Parathyroid adenoma (tissue), 2 donors: ENCODE measurements at regions not wholly inside any gene's neighbourhood (a gene's known extent, or its start where the extent isn't known, plus 50 kb on each side); places are given as distances from the start of the nearest gene placed in this dataset.
A peak's percentile ranks its signal among the peaks of the same experiment; 100 is the strongest.

ENCODE experiments used
- H2AFZ ChIP-seq: fragments of 300-600 bp; sonication (generic); one replicate; pipeline ENCODE4 v1.7.0; 2017; ENCODE audit warnings: antibody characterized with exemption, mild to moderate bottlenecking
- H3K27ac ChIP-seq: fragments of 300-600 bp; sonication (generic); one replicate; pipeline ENCODE4 v1.7.0; 2017
- H3K27me3 ChIP-seq: fragments of 300-600 bp; sonication (generic); one replicate; pipeline ENCODE4 v1.7.0; 2017; ENCODE audit warnings: low read length; ENCODE audit not compliant: control insufficient read depth, insufficient read depth
- H3K36me3 ChIP-seq: fragments of 300-600 bp; sonication (generic); one replicate; pipeline ENCODE4 v1.7.0; 2017; ENCODE audit warnings: low read length; ENCODE audit not compliant: control insufficient read depth, insufficient read depth
- H3K4me1 ChIP-seq: fragments of 300-600 bp; sonication (generic); one replicate; pipeline ENCODE4 v1.7.0; 2017; ENCODE audit warnings: control low read depth
- H3K4me2 ChIP-seq: fragments of 300-600 bp; sonication (generic); one replicate; pipeline ENCODE4 v1.7.0; 2017; ENCODE audit warnings: low read length
- H3K4me3 ChIP-seq: fragments of 300-600 bp; sonication (generic); one replicate; pipeline ENCODE4 v1.7.0; 2017; ENCODE audit warnings: low read depth, low read length
- H3K79me2 ChIP-seq: fragments of 300-600 bp; sonication (generic); one replicate; pipeline ENCODE4 v1.7.0; 2017; ENCODE audit warnings: control low read depth
- H3K9ac ChIP-seq: fragments of 300-600 bp; sonication (generic); one replicate; pipeline ENCODE4 v1.7.0; 2017; ENCODE audit warnings: mild to moderate bottlenecking
- H3K9me3 ChIP-seq: fragments of 300-600 bp; sonication (generic); one replicate; pipeline ENCODE4 v1.7.0; 2017; ENCODE audit warnings: low read length; ENCODE audit not compliant: control insufficient read depth
- CTCF ChIP-seq: fragments of 300-600 bp; sonication (generic); IDR thresholded peaks from one replicate; pipeline ENCODE4 v1.7.0; 2017; ENCODE audit warnings: antibody characterized with exemption, mild to moderate bottlenecking
- donor health status: primary hyperparathyroidism.

GRCh38 chr7:15845868-15846267, 159.4 kb upstream of the MEOX2 start:
- Histone ChIP-seq H3K4me2 (no peak overlapping the region), H3K27ac (no peak overlapping the region), H3K9ac (no peak overlapping the region), H3K4me1 (no peaks in the 10 kb centered on the region), H3K4me3 (no peak overlapping the region), H2AFZ (no peak overlapping the region), H3K36me3 (no peaks in the 10 kb centered on the region), H3K79me2 (no peaks in the 10 kb centered on the region), H3K9me3 (no peaks in the 10 kb centered on the region), H3K27me3 (no peaks in the 10 kb centered on the region)
- TF ChIP-seq CTCF, result no peak

GRCh38 chr7:15845461-15845860, 159.0 kb upstream of the MEOX2 start:
- no peak overlapping the region for H3K9ac ChIP-seq

GRCh38 chr7:15839416-15840100, 153.1 kb upstream of the MEOX2 start:
- Histone ChIP-seq H2AFZ (no peak overlapping the region), H3K4me2 (peak overlapping the region; percentile 23), H3K4me3 (no peak overlapping the region), H3K27me3 (no peaks in the 10 kb centered on the region), H3K79me2 (no peaks in the 10 kb centered on the region), H3K4me1 (no peaks in the 10 kb centered on the region), H3K36me3 (no peaks in the 10 kb centered on the region), H3K27ac (peak overlapping the region; percentile 11), H3K9ac (no peak overlapping the region), H3K9me3 (no peaks in the 10 kb centered on the region)
- TF ChIP-seq CTCF, result no peak

More at GRCh38 chr7:15845461-15845860, 159.0 kb upstream of the MEOX2 start:
- Histone ChIP-seq H3K79me2 (no peaks in the 10 kb centered on the region), H3K27me3 (no peaks in the 10 kb centered on the region), H3K9me3 (no peaks in the 10 kb centered on the region), H2AFZ (no peak overlapping the region), H3K4me1 (no peaks in the 10 kb centered on the region), H3K36me3 (no peaks in the 10 kb centered on the region), H3K4me2 (no peak overlapping the region), H3K27ac (no peak overlapping the region), H3K4me3 (no peak overlapping the region)
- TF ChIP-seq CTCF, result no peak

- Histone ChIP-seq H3K36me3 (no peaks in the 10 kb centered on the region), H3K27ac (no peak overlapping the region), H3K79me2 (no peaks in the 10 kb centered on the region), H3K4me1 (no peaks in the 10 kb centered on the region), H3K4me3 (no peak overlapping the region), H3K27me3 (no peaks in the 10 kb centered on the region), H3K9me3 (no peaks in the 10 kb centered on the region), H3K4me2 (no peak overlapping the region), H2AFZ (no peak overlapping the region), H3K9ac (no peak overlapping the region)
- no peak for TF ChIP-seq CTCF
These were observed 151.8 kb upstream of the MEOX2 start for GRCh38 chr7:15838265-15838664.
